ENCODE measurements at regions not wholly inside any gene's neighbourhood (a gene's known extent, or its start where the extent isn't known, plus 50 kb on each side); places are given as distances from the start of the nearest gene placed in this dataset.
"Not testable (repeated sequence)": the region's sequence is repeated elsewhere in the genome, so short reads cannot be mapped to it uniquely, and the experiment has no call there.

- DNase-seq (ENCODE audit: low spot score) = no peak
Measured at GRCh38 chr15:35992791-35993190, 446.8 kb upstream of the DPH6 start.

GRCh38 chr15:35993196-35993595, 447.2 kb upstream of the DPH6 start:
- DNase-seq (ENCODE audit: low spot score) = no peak

- DNase-seq (ENCODE audit: low spot score) = no peak
Measured at GRCh38 chr15:35994876-35995275, 448.9 kb upstream of the DPH6 start.

- no peak for DNase-seq (ENCODE audit: low spot score)
Measured at GRCh38 chr15:35998663-35999602, 453.0 kb upstream of the DPH6 start.

- DNase-seq (ENCODE audit: low spot score) = no peak
Measured at GRCh38 chr15:36004891-36005490, 459.0 kb upstream of the DPH6 start.

GRCh38 chr15:36005542-36005941, 459.6 kb upstream of the DPH6 start:
- no peak for DNase-seq (ENCODE audit: low spot score)

- no peak for DNase-seq (ENCODE audit: low spot score)
Measured at GRCh38 chr15:36007699-36008098, 461.7 kb upstream of the DPH6 start.

- no peak for DNase-seq (ENCODE audit: low spot score)
Measured at GRCh38 chr15:36008719-36009118, 462.8 kb upstream of the DPH6 start.

GRCh38 chr15:36024031-36024688, 478.2 kb upstream of the DPH6 start:
- no peak for DNase-seq (ENCODE audit: low spot score)

- DNase-seq (ENCODE audit: low spot score) = no peak
Measured at GRCh38 chr15:36026627-36027283, 480.8 kb upstream of the DPH6 start.

GRCh38 chr15:36029606-36030210, 483.7 kb upstream of the DPH6 start:
- no peak for DNase-seq (ENCODE audit: low spot score)

GRCh38 chr15:36039996-36040572, 494.1 kb upstream of the DPH6 start:
- DNase-seq (ENCODE audit: low spot score) = no peak

- not testable (repeated sequence) for DNase-seq (ENCODE audit: low spot score)
Measured at GRCh38 chr15:36047018-36047716, 501.2 kb upstream of the DPH6 start.

GRCh38 chr15:36050899-36051298, 504.9 kb upstream of the DPH6 start:
- no peak for DNase-seq (ENCODE audit: low spot score)

GRCh38 chr15:36052641-36053040, 506.7 kb upstream of the DPH6 start:
- DNase-seq (ENCODE audit: low spot score) = not testable (repeated sequence)

GRCh38 chr15:36053746-36054145, 507.8 kb upstream of the DPH6 start:
- no peak for DNase-seq (ENCODE audit: low spot score)

- DNase-seq (ENCODE audit: low spot score) = no peak
Measured at GRCh38 chr15:36059596-36059995, 513.6 kb upstream of the DPH6 start.

- DNase-seq (ENCODE audit: low spot score) = no peak
Measured at GRCh38 chr15:36062357-36062756, 516.4 kb upstream of the DPH6 start.

GRCh38 chr15:36066757-36067156, 512.7 kb upstream of the CDIN1 start:
- no peak for DNase-seq (ENCODE audit: low spot score)

GRCh38 chr15:36067483-36068274, 511.7 kb upstream of the CDIN1 start:
- no peak for DNase-seq (ENCODE audit: low spot score)

All from ureter (tissue), 1 donor.